WTC11 (cell line): ENCODE measurements at regions not wholly inside any gene's neighbourhood (a gene's known extent, or its start where the extent isn't known, plus 50 kb on each side); places are given as distances from the start of the nearest gene placed in this dataset.
A peak's percentile ranks its signal among the peaks of the same experiment; 100 is the strongest.

ENCODE experiments used
- ATAC-seq: fragments of 200-7000 bp; cut with Tn5 transposase; 2 replicates; pipeline ENCODE4 v1.10.0; 2021; ENCODE audit warnings: mild to moderate bottlenecking, moderate library complexity
- CTCF ChIA-PET: fragments of 300-600 bp; sonication (Branson Sonifier 250); formaldehyde crosslinking; loops from one replicate; lab custom pipeline; 2021; ENCODE audit warnings: antibody characterized with exemption; lab: Charles Lee
- POLR2A ChIA-PET: fragments of 350-600 bp; sonication (Branson Sonifier 250); formaldehyde crosslinking; loops from one replicate; lab custom pipeline; 2021; ENCODE audit warnings: antibody characterized with exemption; lab: Charles Lee
- DNase-seq: peaks from one replicate; pipeline ENCODE4 v3.0.0; 2021; ENCODE audit warnings: low spot score
- H3K27ac Mint-ChIP-seq: 2 replicates; pipeline ENCODE4 v1.8.0; 2021; ENCODE audit warnings: mixed read lengths
- H3K27me3 Mint-ChIP-seq: 2 replicates; pipeline ENCODE4 v1.8.0; 2021; ENCODE audit warnings: low read depth, mild to moderate bottlenecking, moderate library complexity, mixed read lengths
- H3K36me3 Mint-ChIP-seq: 2 replicates; pipeline ENCODE4 v1.8.0; 2021; ENCODE audit warnings: mixed read lengths
- H3K4me1 Mint-ChIP-seq: 2 replicates; pipeline ENCODE4 v1.8.0; 2022; ENCODE audit warnings: mixed read lengths
- H3K4me3 Mint-ChIP-seq: 2 replicates; pipeline ENCODE4 v1.8.0; 2021; ENCODE audit warnings: mild to moderate bottlenecking, moderate library complexity, mixed read lengths
- H3K9me3 Mint-ChIP-seq: 2 replicates; pipeline ENCODE4 v1.8.0; 2021; ENCODE audit warnings: mixed read lengths
- CREM ChIP-seq: sonication (generic); formaldehyde crosslinking; IDR thresholded peaks from 2 replicates; pipeline ENCODE4 v1.8.1; 2022; ENCODE audit warnings: mild to moderate bottlenecking, missing genetic modification reagents, moderate library complexity
- EMX1 ChIP-seq: fragments of 250-450 bp; sonication (Bioruptor Pico); IDR thresholded peaks from 2 replicates; pipeline ENCODE4 v1.8.0; 2021; ENCODE audit warnings: mild to moderate bottlenecking
- FOXP1 ChIP-seq: sonication (generic); formaldehyde crosslinking; IDR thresholded peaks from 2 replicates; pipeline ENCODE4 v1.8.0; 2022; ENCODE audit warnings: missing genetic modification reagents, mild to moderate bottlenecking, moderate library complexity, borderline replicate concordance
- GABPB1 ChIP-seq: sonication (generic); formaldehyde crosslinking; IDR thresholded peaks from 2 replicates; pipeline ENCODE4 v1.8.1; 2023; ENCODE audit warnings: mild to moderate bottlenecking, missing genetic modification reagents
- GTF2I ChIP-seq: fragments of 250-450 bp; sonication (Bioruptor Pico); conservative IDR thresholded peaks from 2 replicates; pipeline ENCODE4 v1.4.0; 2021; ENCODE audit warnings: mild to moderate bottlenecking
- IRF2 ChIP-seq: sonication (generic); formaldehyde crosslinking; IDR thresholded peaks from 2 replicates; pipeline ENCODE4 v1.8.0; 2022; ENCODE audit warnings: low read depth, missing genetic modification reagents, borderline replicate concordance
- JUN ChIP-seq: sonication (generic); formaldehyde crosslinking; IDR thresholded peaks from 2 replicates; pipeline ENCODE4 v1.8.0; 2023; ENCODE audit warnings: mild to moderate bottlenecking, missing genetic modification reagents
- MYBL2 ChIP-seq: sonication (generic); formaldehyde crosslinking; IDR thresholded peaks from 2 replicates; pipeline ENCODE4 v1.8.1; 2023; ENCODE audit warnings: mild to moderate bottlenecking, moderate library complexity, missing genetic modification reagents
- NFATC4 ChIP-seq: fragments of 250-450 bp; sonication (Bioruptor Pico); IDR thresholded peaks from 2 replicates; pipeline ENCODE4 v1.9.0; 2021; ENCODE audit warnings: mild to moderate bottlenecking
- RORB ChIP-seq: fragments of 250-450 bp; sonication (Bioruptor Pico); IDR thresholded peaks from 2 replicates; pipeline ENCODE4 v1.9.0; 2021; ENCODE audit warnings: mild to moderate bottlenecking
- SMAD4 ChIP-seq: sonication (generic); formaldehyde crosslinking; IDR thresholded peaks from 2 replicates; pipeline ENCODE4 v1.8.0; 2022; ENCODE audit warnings: mild to moderate bottlenecking, missing genetic modification reagents
- ZBTB21 ChIP-seq: sonication (generic); formaldehyde crosslinking; IDR thresholded peaks from 2 replicates; pipeline ENCODE4 v1.8.1; 2023; ENCODE audit warnings: mild to moderate bottlenecking, missing genetic modification reagents, borderline replicate concordance
- ZNF121 ChIP-seq: sonication (generic); formaldehyde crosslinking; IDR thresholded peaks from 2 replicates; pipeline ENCODE4 v1.8.0; 2023; ENCODE audit warnings: missing genetic modification reagents
- ZNF317 ChIP-seq: sonication (generic); formaldehyde crosslinking; IDR thresholded peaks from 2 replicates; pipeline ENCODE4 v1.8.1; 2023; ENCODE audit warnings: low read depth, mild to moderate bottlenecking, moderate library complexity, missing genetic modification reagents, borderline replicate concordance
- ZNF423 ChIP-seq: fragments of 250-450 bp; sonication (Bioruptor Pico); IDR thresholded peaks from 2 replicates; pipeline ENCODE4 v2.1.2; 2022; ENCODE audit warnings: mild to moderate bottlenecking, moderate library complexity
- TF ChIP-seq, protein P1 (sequence below): sonication (generic); formaldehyde crosslinking; IDR thresholded peaks from 2 replicates; pipeline ENCODE4 v1.8.0; 2022; ENCODE audit warnings: mild to moderate bottlenecking, missing genetic modification reagents
- TF ChIP-seq, protein P2 (sequence below): sonication (generic); formaldehyde crosslinking; IDR thresholded peaks from 2 replicates; pipeline ENCODE4 v1.8.0; 2022; ENCODE audit warnings: mild to moderate bottlenecking, missing genetic modification reagents
- TF ChIP-seq, protein P3 (sequence below): sonication (generic); formaldehyde crosslinking; IDR thresholded peaks from 2 replicates; pipeline ENCODE4 v1.8.0; 2023; ENCODE audit warnings: missing genetic modification reagents, mild to moderate bottlenecking, borderline replicate concordance
- TF ChIP-seq, protein P4 (sequence below): sonication (generic); formaldehyde crosslinking; IDR thresholded peaks from 2 replicates; pipeline ENCODE4 v1.8.1; 2023; ENCODE audit warnings: mild to moderate bottlenecking, missing genetic modification reagents
- TF ChIP-seq, protein P5 (sequence below): sonication (generic); formaldehyde crosslinking; conservative IDR thresholded peaks from 2 replicates; pipeline ENCODE4 v1.8.1; 2023; ENCODE audit warnings: mild to moderate bottlenecking, low read depth, missing genetic modification reagents, moderate library complexity
- TF ChIP-seq, protein P6 (sequence below): sonication (generic); formaldehyde crosslinking; IDR thresholded peaks from 2 replicates; pipeline ENCODE4 v1.8.1; 2023; ENCODE audit warnings: mild to moderate bottlenecking, missing genetic modification reagents, moderate library complexity
- TF ChIP-seq, protein P7 (sequence below): fragments of 250-450 bp; sonication (Bioruptor Pico); IDR thresholded peaks from 2 replicates; pipeline ENCODE4 v1.9.0; 2021; ENCODE audit warnings: mild to moderate bottlenecking

DNA sequence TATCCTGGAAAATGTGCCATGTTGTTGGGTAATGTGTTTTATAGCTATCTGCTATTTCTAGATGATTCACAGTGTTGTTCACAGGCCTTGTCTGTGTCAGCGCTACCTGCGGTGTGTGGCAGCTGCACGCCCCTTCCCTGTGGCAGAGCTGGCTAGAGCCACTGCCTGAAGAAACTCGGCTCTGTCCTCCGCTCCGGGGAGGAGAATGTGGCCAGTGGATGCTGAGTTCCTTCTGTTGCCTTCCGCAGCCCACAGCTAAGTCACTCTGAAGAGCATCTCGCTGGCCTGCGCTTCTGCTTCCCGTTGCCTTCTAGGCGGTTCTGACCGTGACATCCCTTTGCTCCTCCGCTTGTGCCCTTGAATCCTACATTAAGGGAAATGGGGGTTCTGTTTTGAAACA lies 135.1 kb downstream of the PLG start:
- TF ChIP-seq, protein P1, sequence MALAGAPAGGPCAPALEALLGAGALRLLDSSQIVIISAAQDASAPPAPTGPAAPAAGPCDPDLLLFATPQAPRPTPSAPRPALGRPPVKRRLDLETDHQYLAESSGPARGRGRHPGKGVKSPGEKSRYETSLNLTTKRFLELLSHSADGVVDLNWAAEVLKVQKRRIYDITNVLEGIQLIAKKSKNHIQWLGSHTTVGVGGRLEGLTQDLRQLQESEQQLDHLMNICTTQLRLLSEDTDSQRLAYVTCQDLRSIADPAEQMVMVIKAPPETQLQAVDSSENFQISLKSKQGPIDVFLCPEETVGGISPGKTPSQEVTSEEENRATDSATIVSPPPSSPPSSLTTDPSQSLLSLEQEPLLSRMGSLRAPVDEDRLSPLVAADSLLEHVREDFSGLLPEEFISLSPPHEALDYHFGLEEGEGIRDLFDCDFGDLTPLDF (CRISPR knock-in tag), result no peak
- TF ChIP-seq ZNF121 (CRISPR knock-in tag) (no peak), EMX1 (CRISPR knock-in tag) (no peak), CREM (no peak), RORB (no peak), MYBL2 (no peak), ZNF423 (CRISPR knock-in tag) (no peak), FOXP1 (CRISPR knock-in tag) (no peak)
- TF ChIP-seq, protein P2, sequence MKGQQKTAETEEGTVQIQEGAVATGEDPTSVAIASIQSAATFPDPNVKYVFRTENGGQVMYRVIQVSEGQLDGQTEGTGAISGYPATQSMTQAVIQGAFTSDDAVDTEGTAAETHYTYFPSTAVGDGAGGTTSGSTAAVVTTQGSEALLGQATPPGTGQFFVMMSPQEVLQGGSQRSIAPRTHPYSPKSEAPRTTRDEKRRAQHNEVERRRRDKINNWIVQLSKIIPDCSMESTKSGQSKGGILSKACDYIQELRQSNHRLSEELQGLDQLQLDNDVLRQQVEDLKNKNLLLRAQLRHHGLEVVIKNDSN (CRISPR knock-in tag), result no peak
- TF ChIP-seq, protein P3, sequence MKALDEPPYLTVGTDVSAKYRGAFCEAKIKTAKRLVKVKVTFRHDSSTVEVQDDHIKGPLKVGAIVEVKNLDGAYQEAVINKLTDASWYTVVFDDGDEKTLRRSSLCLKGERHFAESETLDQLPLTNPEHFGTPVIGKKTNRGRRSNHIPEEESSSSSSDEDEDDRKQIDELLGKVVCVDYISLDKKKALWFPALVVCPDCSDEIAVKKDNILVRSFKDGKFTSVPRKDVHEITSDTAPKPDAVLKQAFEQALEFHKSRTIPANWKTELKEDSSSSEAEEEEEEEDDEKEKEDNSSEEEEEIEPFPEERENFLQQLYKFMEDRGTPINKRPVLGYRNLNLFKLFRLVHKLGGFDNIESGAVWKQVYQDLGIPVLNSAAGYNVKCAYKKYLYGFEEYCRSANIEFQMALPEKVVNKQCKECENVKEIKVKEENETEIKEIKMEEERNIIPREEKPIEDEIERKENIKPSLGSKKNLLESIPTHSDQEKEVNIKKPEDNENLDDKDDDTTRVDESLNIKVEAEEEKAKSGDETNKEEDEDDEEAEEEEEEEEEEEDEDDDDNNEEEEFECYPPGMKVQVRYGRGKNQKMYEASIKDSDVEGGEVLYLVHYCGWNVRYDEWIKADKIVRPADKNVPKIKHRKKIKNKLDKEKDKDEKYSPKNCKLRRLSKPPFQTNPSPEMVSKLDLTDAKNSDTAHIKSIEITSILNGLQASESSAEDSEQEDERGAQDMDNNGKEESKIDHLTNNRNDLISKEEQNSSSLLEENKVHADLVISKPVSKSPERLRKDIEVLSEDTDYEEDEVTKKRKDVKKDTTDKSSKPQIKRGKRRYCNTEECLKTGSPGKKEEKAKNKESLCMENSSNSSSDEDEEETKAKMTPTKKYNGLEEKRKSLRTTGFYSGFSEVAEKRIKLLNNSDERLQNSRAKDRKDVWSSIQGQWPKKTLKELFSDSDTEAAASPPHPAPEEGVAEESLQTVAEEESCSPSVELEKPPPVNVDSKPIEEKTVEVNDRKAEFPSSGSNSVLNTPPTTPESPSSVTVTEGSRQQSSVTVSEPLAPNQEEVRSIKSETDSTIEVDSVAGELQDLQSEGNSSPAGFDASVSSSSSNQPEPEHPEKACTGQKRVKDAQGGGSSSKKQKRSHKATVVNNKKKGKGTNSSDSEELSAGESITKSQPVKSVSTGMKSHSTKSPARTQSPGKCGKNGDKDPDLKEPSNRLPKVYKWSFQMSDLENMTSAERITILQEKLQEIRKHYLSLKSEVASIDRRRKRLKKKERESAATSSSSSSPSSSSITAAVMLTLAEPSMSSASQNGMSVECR, result no peak
- TF ChIP-seq, protein P4, sequence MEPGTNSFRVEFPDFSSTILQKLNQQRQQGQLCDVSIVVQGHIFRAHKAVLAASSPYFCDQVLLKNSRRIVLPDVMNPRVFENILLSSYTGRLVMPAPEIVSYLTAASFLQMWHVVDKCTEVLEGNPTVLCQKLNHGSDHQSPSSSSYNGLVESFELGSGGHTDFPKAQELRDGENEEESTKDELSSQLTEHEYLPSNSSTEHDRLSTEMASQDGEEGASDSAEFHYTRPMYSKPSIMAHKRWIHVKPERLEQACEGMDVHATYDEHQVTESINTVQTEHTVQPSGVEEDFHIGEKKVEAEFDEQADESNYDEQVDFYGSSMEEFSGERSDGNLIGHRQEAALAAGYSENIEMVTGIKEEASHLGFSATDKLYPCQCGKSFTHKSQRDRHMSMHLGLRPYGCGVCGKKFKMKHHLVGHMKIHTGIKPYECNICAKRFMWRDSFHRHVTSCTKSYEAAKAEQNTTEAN (CRISPR knock-in tag), result no peak
- TF ChIP-seq, protein P5, sequence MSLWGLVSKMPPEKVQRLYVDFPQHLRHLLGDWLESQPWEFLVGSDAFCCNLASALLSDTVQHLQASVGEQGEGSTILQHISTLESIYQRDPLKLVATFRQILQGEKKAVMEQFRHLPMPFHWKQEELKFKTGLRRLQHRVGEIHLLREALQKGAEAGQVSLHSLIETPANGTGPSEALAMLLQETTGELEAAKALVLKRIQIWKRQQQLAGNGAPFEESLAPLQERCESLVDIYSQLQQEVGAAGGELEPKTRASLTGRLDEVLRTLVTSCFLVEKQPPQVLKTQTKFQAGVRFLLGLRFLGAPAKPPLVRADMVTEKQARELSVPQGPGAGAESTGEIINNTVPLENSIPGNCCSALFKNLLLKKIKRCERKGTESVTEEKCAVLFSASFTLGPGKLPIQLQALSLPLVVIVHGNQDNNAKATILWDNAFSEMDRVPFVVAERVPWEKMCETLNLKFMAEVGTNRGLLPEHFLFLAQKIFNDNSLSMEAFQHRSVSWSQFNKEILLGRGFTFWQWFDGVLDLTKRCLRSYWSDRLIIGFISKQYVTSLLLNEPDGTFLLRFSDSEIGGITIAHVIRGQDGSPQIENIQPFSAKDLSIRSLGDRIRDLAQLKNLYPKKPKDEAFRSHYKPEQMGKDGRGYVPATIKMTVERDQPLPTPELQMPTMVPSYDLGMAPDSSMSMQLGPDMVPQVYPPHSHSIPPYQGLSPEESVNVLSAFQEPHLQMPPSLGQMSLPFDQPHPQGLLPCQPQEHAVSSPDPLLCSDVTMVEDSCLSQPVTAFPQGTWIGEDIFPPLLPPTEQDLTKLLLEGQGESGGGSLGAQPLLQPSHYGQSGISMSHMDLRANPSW (CRISPR knock-in tag), result no peak
- TF ChIP-seq, protein P6, sequence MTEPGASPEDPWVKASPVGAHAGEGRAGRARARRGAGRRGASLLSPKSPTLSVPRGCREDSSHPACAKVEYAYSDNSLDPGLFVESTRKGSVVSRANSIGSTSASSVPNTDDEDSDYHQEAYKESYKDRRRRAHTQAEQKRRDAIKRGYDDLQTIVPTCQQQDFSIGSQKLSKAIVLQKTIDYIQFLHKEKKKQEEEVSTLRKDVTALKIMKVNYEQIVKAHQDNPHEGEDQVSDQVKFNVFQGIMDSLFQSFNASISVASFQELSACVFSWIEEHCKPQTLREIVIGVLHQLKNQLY, result no peak
- Mint-ChIP-seq H3K27ac (no peak overlapping the region), H3K4me1 (no peaks in the 10 kb centered on the region), H3K36me3 (no peaks in the 10 kb centered on the region), H3K9me3 (no peaks in the 10 kb centered on the region), H3K27me3 (no peaks in the 10 kb centered on the region), H3K4me3 (no peak overlapping the region)
- DNase-seq (no peak), ATAC-seq (peak; percentile 61)
- ChIA-PET POLR2A (no interaction called here), CTCF (interaction anchor here (3.3 kb wide), 1 partner anchor 94 kb away, joined by 22 read pairs; no protein-coding TSS in a partner anchor)

DNA sequence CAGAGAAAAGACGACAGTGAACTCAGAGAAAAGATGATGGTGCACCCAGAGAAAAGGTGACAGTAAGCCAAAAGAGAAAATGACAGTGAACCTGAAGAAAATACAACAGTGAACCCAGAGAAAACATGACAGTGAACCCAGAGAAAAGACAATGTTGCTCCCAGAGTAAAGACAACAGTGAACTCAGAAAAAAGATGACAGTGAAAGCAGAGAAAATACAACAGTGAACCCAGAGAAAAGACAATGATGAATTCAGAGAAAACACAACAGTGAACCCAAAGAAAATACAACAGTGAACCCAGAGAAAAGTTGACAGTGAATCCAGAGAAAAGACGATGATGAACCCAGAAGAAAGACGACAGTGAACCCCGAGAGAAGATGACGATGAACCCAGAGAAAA lies 140.5 kb upstream of the MAP3K4 start:
- Mint-ChIP-seq H3K9me3 (no peaks in the 10 kb centered on the region), H3K36me3 (no peaks in the 10 kb centered on the region), H3K4me3 (no peak overlapping the region), H3K4me1 (no peaks in the 10 kb centered on the region), H3K27ac (no peak overlapping the region), H3K27me3 (no peaks in the 10 kb centered on the region)
- CTCF ChIA-PET, result no interaction called here
- POLR2A ChIA-PET, result no interaction called here
- no peak for DNase-seq
- ATAC-seq, result no peak
- TF ChIP-seq IRF2 (CRISPR knock-in tag), result no peak
- TF ChIP-seq GABPB1 (CRISPR knock-in tag), result no peak
- TF ChIP-seq, protein P2 (CRISPR knock-in tag), result no peak
- no peak for TF ChIP-seq ZNF317 (CRISPR knock-in tag)
- no peak for TF ChIP-seq MYBL2
- TF ChIP-seq JUN (CRISPR knock-in tag), result no peak
- TF ChIP-seq NFATC4 (CRISPR knock-in tag), result no peak
- TF ChIP-seq SMAD4, result no peak
- no peak for TF ChIP-seq GTF2I (CRISPR knock-in tag)
- no peak for TF ChIP-seq ZNF121 (CRISPR knock-in tag)
- no peak for TF ChIP-seq ZBTB21 (CRISPR knock-in tag)
- TF ChIP-seq RORB, result no peak
- TF ChIP-seq, protein P7, sequence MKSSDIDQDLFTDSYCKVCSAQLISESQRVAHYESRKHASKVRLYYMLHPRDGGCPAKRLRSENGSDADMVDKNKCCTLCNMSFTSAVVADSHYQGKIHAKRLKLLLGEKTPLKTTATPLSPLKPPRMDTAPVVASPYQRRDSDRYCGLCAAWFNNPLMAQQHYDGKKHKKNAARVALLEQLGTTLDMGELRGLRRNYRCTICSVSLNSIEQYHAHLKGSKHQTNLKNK, result no peak
